ENCODE measurements at regions not wholly inside any gene's neighbourhood (a gene's known extent, or its start where the extent isn't known, plus 50 kb on each side); places are given as distances from the start of the nearest gene placed in this dataset.

DNA sequence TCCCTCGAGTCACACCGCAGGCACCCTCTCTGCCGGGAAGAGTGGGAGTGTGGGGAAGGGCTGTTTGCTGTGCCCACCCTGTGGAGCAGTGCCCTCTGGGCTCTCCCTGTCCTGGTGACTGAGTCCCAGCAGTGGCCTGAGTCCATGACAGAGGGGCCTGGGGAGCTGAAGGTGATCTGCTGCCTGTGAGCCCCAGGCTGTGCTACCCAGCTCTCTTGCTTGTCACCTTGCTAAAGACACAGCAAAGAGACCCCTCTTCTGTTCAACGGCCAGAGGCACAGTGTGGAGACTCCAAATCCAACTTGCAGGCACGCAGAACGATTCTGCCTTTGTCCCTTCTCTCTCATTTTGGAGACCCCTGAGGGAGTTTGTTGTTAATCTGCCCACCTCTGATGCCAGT lies 232.6 kb downstream of the OPA1 start:
- TF ChIP-seq, protein P1, sequence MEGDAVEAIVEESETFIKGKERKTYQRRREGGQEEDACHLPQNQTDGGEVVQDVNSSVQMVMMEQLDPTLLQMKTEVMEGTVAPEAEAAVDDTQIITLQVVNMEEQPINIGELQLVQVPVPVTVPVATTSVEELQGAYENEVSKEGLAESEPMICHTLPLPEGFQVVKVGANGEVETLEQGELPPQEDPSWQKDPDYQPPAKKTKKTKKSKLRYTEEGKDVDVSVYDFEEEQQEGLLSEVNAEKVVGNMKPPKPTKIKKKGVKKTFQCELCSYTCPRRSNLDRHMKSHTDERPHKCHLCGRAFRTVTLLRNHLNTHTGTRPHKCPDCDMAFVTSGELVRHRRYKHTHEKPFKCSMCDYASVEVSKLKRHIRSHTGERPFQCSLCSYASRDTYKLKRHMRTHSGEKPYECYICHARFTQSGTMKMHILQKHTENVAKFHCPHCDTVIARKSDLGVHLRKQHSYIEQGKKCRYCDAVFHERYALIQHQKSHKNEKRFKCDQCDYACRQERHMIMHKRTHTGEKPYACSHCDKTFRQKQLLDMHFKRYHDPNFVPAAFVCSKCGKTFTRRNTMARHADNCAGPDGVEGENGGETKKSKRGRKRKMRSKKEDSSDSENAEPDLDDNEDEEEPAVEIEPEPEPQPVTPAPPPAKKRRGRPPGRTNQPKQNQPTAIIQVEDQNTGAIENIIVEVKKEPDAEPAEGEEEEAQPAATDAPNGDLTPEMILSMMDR (IDR thresholded peaks at IDR 0.05; ENCODE audit: poor library complexity) = no peak
- TF ChIP-seq EZH2phosphoT487 (IDR thresholded peaks at IDR 0.05; ENCODE audit: low read depth, severe bottlenecking, unreplicated experiment) (no peak), EZH2 (IDR thresholded peaks at IDR 0.05; ENCODE audit: borderline replicate concordance) (no peak)

All from hepatocyte (in vitro differentiated cells).